GM10847 (cell line): ENCODE measurements at regions not wholly inside any gene's neighbourhood (a gene's known extent, or its start where the extent isn't known, plus 50 kb on each side); places are given as distances from the start of the nearest gene placed in this dataset.

ENCODE experiments used
- POLR2A ChIP-seq: IDR thresholded peaks from 2 replicates; pipeline ENCODE4 v1.6.1; 2011; ENCODE audit not compliant: insufficient read length; ENCODE audit errors: extremely low read depth

GRCh38 chr22:46065691-46066454, 84.5 kb upstream of the PPARA start:
- no peak for TF ChIP-seq POLR2A

GRCh38 chr22:46066691-46067090, 83.6 kb upstream of the PPARA start:
- no peak for TF ChIP-seq POLR2A

DNA sequence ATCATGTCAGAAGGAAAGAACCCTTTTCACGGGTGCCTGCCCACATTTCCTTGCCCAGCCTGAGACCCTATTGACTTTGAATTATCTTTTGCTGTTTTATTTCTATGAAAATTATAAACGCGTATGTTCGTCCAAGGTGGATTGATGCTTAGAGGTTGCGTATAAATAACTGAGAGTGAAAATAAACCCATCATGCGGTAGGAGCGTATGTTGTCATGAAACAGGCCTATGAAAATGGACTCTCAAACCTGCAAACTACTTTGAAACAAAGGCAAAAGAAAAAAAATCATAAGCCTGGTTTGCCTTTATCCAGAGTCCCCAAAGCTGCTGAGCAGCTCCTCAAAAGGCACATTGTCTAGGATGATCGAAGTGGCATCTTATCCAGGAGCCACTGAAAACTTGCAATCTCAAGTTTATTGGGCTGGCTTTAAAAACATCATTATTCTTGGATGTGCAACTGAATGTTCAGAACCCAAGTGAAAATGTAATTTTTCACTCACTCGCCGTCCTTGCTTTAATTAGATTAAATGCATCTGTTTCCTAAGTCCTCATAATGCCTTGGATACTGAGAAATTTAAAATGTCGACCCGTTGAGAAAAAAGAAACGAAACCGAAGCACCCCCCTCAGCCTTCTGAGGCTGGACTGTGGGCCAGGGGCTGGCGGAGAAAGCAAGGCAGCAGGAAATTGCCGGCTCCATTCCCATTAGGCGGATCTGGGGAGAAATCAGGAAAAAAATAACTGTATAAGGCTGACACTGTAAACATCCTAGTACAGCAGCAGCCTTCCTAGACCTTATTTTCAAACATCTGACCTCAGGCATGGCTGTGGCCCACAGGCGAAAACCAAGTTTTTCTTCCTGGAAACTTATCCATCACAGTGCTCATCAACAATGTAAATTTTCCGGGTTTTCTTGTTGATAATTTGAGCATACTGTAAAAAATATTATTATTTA, 82.9 kb upstream of the PPARA start:
- no peak for TF ChIP-seq POLR2A

DNA sequence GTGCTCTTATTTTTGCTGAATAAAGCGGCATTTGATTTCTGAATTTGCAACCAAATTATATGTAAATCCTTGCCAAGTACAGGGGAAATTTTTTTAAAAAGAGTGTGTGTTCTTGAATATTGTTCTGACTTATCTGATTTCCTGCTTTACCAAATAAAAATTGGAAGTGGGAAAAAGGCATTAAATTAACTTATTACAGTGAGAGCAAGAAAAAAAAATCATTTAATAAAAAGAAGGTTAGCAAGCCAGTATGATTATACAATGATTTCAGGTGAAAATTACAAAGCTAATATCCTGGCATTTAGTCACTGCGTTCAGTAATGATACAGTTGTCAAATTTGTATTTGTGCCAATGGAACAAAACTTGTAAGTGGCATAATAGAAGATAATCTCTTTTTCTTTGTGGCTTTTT, 82.1 kb upstream of the PPARA start:
- TF ChIP-seq POLR2A, result no peak

- no peak for TF ChIP-seq POLR2A
Observed at GRCh38 chr22:46068593-46069491, 81.5 kb upstream of the PPARA start.

DNA sequence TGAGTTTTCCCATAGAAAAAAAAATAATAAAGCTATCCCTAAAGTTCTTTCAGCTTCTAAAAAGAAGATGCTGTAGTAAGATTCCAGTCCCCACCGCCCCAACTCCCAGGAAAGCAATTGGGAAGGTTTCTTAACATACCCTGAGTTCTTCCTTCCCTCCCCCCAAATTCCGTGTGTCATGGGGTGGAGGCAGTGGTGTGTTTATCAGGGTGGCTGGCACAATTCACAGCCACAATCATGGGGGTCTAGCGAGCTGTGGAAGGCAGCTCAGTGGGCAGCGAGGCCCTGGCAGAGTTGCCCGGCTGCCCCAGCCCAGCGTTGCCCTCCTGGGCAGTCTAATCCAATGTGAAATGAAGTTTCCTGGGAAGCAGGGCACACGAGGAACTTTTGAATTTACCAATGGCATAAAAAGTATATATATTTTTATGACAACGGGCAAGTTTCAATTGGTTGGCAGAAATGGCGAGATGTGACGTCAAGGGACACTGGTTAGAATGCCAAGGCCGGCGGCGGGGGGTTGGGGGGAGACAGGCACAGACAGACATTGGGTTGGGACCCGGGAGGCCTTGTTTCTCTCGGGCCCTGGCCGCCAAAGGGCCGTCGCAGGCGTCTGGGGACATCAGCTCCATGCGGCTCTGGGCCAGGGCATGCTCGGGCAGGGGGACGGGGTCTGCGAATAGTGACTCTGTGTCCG, 80.7 kb upstream of the PPARA start:
- peak; percentile 40 for TF ChIP-seq POLR2A

DNA sequence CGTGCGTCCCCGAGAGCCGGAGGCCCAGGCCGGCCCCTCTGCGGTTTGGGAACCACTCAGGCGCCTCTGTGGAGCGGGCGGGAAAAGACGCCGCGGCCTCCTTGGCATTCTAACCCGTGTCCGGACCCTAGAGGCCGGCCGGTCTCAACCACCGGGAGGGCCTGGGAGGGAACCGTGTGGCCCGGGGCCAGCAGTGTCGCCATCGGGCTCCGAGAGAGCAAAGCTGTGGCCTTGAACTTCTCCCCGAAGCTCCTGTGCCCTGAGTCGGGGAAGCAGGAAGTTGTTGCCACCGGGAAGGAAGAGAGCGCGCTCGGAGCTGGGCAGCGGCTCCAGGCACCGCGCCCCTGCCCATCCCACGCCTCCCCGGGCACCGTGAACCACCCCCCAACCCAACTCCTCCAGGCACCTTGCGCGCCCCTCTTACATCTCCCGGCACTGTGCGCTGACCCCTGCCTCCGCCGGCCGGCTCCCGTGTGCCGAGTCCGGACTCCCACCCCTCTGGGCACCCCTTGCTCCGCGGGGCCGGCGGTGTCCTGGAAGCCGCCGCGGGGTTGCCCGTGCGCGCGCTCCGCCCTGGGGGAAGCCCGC, 80.0 kb upstream of the PPARA start:
- TF ChIP-seq POLR2A, result no peak

GRCh38 chr22:46070803-46071450, 79.4 kb upstream of the PPARA start:
- TF ChIP-seq POLR2A, result no peak

GRCh38 chr22:46071451-46072109, 78.7 kb upstream of the PPARA start:
- no peak for TF ChIP-seq POLR2A

DNA sequence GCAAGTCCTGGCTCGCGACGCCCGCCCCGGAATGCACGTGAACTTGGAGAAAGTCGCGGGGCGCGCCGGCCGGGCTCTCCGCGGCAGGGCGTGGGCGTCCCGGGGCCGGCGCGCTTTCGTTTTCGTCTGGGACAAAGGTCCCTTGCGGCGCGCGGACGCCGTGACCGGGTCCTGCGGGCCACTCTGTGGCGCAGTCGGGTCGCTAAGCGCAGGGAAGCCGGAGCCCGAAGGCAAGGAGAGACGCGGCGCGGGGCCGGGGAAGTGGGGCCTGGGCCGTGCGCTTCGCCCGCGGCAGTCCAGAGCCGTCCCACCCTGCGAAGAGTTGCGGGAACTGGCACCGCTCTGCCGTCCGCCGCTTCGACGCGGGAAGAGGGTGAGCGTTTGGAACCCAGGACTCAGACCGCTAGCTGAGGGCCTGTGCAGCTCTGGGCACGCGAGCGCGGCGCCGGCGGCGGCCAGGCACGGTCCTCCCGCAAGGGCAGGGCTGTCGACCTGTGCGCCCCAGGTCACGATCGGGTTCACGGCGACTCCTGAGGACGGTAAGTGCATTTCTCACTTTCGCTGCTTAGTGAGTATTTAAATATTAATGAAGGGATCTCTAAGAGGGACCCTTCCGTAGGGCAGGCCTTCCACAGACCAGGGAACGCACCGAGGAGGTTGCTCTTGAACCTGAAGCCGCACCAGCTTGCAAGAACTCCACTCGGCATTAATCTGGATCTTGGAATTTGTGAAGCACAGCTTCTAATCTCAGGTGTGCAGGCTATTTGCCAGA, 78.0 kb upstream of the PPARA start:
- TF ChIP-seq POLR2A, result peak; percentile 13

- TF ChIP-seq POLR2A, result no peak
Observed at GRCh38 chr22:46072981-46073682, 77.2 kb upstream of the PPARA start.
